CD14-positive monocyte (primary cell): ENCODE measurements at regions not wholly inside any gene's neighbourhood (a gene's known extent, or its start where the extent isn't known, plus 50 kb on each side); places are given as distances from the start of the nearest gene placed in this dataset.

Experiments used
- DNase-seq, 3 donors: peaks; one replicate each; pipeline ENCODE4 v3.0.0-alpha.2; 2011 to 2022
- H2AFZ ChIP-seq: 2 replicates; pipeline ENCODE4 v1.6.0; 2012; ENCODE audit warnings: mild to moderate bottlenecking, low read depth, low read length, inconsistent platforms; ENCODE audit not compliant: insufficient read depth, poor library complexity, severe bottlenecking
- H3K27ac ChIP-seq, 2 donors: 1 replicate in 1 of 2; 2 replicates in 1 of 2; pipeline ENCODE4 v1.5.1; 2012 to 2013; ENCODE audit warnings: low read length in 2 of 2, control low read depth in 1 of 2, inconsistent platforms in 1 of 2, low read depth in 1 of 2, mild to moderate bottlenecking in 1 of 2
- H3K27me3 ChIP-seq, 2 donors: one replicate each; pipeline versions ENCODE4 v1.6.0 to v1.6.1; 2011 to 2013; ENCODE audit warnings: low read length in 2 of 2; ENCODE audit not compliant: control insufficient read depth in 2 of 2, insufficient read depth in 2 of 2
- H3K36me3 ChIP-seq, 2 donors: replicated peaks in 1 of 2; 1 replicate in 1 of 2; 2 replicates in 1 of 2; pipeline versions ENCODE4 v1.5.1 to v1.6.1; 2012 to 2013; ENCODE audit warnings: low read length in 2 of 2, control low read depth in 1 of 2, inconsistent platforms in 1 of 2, mild to moderate bottlenecking in 1 of 2; ENCODE audit not compliant: insufficient read depth in 2 of 2, control insufficient read depth in 1 of 2
- H3K4me1 ChIP-seq, 2 donors: 1 replicate in 1 of 2; 2 replicates in 1 of 2; pipeline versions ENCODE4 v1.5.1 to v1.6.1; 2012 to 2013; ENCODE audit warnings: low read length in 2 of 2, control low read depth in 1 of 2, inconsistent platforms in 1 of 2, mild to moderate bottlenecking in 1 of 2, moderate library complexity in 1 of 2; ENCODE audit not compliant: insufficient read depth in 2 of 2, control insufficient read depth in 1 of 2
- H3K4me2 ChIP-seq: replicated peaks from 2 replicates; pipeline ENCODE3; 2012; ENCODE audit warnings: low read length, moderate library complexity, mild to moderate bottlenecking; ENCODE audit not compliant: poor library complexity, severe bottlenecking; ENCODE audit errors: extremely low read depth
- H3K4me3 ChIP-seq, 3 experiments: fragments of 200-600 bp in 1 of 3; sonication (generic) in 1 of 3; replicated peaks in 1 of 3; 1 replicate in 2 of 3; 2 replicates in 1 of 3; pipeline ENCODE4 v1.5.1; 2011 to 2013; ENCODE audit warnings: low read length in 3 of 3, mild to moderate bottlenecking in 3 of 3, control low read depth in 2 of 3, low read depth in 2 of 3, inconsistent platforms in 1 of 3, moderate library complexity in 1 of 3
- H3K79me2 ChIP-seq: 2 replicates; pipeline ENCODE4 v1.6.0; 2012; ENCODE audit warnings: mild to moderate bottlenecking, control low read depth, inconsistent platforms, low read length, moderate library complexity; ENCODE audit not compliant: insufficient read depth
- H3K9ac ChIP-seq: 2 replicates; pipeline ENCODE4 v1.6.0; 2017; ENCODE audit warnings: low read length, mild to moderate bottlenecking; ENCODE audit not compliant: insufficient read depth, poor library complexity, severe bottlenecking
- H3K9me3 ChIP-seq, 2 donors: replicated peaks in 1 of 2; 1 replicate in 1 of 2; 2 replicates in 1 of 2; pipeline versions ENCODE4 v1.5.1 to v1.6.1; 2012 to 2013; ENCODE audit warnings: low read length in 2 of 2, control low read depth in 1 of 2; ENCODE audit not compliant: control insufficient read depth in 1 of 2, insufficient read depth in 1 of 2
- H4K20me1 ChIP-seq: 2 replicates; pipeline ENCODE4 v1.6.0; 2012; ENCODE audit warnings: mild to moderate bottlenecking, low read length, control low read depth, moderate library complexity; ENCODE audit not compliant: insufficient read depth
- H3K27ac Mint-ChIP-seq, 7 donors: one replicate each; pipeline ENCODE4 v1.8.0; 2020; ENCODE audit warnings: mild to moderate bottlenecking in 7 of 7, mixed read lengths in 7 of 7, moderate library complexity in 6 of 7, inconsistent platforms in 2 of 7
- H3K27me3 Mint-ChIP-seq, 3 donors: one replicate each; pipeline ENCODE4 v1.8.0; 2021 to 2022; ENCODE audit warnings: low read depth in 3 of 3, mild to moderate bottlenecking in 3 of 3, mixed read lengths in 3 of 3, moderate library complexity in 3 of 3, inconsistent platforms in 1 of 3
- H3K36me3 Mint-ChIP-seq, 2 donors: one replicate each; pipeline ENCODE4 v1.8.0; 2020; ENCODE audit warnings: mixed read lengths in 2 of 2, inconsistent platforms in 1 of 2, mild to moderate bottlenecking in 1 of 2
- H3K4me1 Mint-ChIP-seq: one replicate; pipeline ENCODE4 v1.8.0; 2020; ENCODE audit warnings: mild to moderate bottlenecking, mixed read lengths
- H3K4me3 Mint-ChIP-seq, 2 donors: one replicate each; pipeline ENCODE4 v1.8.0; 2020; ENCODE audit warnings: mild to moderate bottlenecking in 2 of 2, mixed read lengths in 2 of 2, moderate library complexity in 1 of 2
- H3K9me3 Mint-ChIP-seq, 7 donors: one replicate each; pipeline ENCODE4 v1.8.0; 2020 to 2022; ENCODE audit warnings: mixed read lengths in 7 of 7, mild to moderate bottlenecking in 6 of 7, moderate library complexity in 6 of 7, inconsistent platforms in 2 of 7
- CTCF ChIP-seq: fragments of 200-600 bp; IDR thresholded peaks from one replicate; pipeline ENCODE4 v1.8.0; 2022; ENCODE audit warnings: antibody characterized with exemption, mild to moderate bottlenecking
- WGBS: methylation state at CpG from one replicate; pipeline ENCODE4 v1.1.5; 2013; ENCODE audit warnings: missing lambda C conversion rate; ENCODE audit not compliant: insufficient coverage; 5-methylcytosine and 5-hydroxymethylcytosine counted together
- intact Hi-C, 2 donors: fragments of 100-400 bp; cut with micrococcal nuclease; formaldehyde crosslinking; loops; one replicate each; pipeline versions ENCODE4 v1.15.0 to v1.15.1; 2023

GRCh38 chr3:35498506-35499210 lies 140.7 kb upstream of the ARPP21 start:
- DNase-seq, result no peak
- H4K20me1 ChIP-seq, result no peaks in the 10 kb centered on the region
- H3K27me3 Mint-ChIP-seq, result peaks cover 0 to 2% (median 2%) of the 10 kb centered on the region in 3 donors
- no peak overlapping the region for H3K4me3 ChIP-seq
- no peaks in the 10 kb centered on the region for H3K79me2 ChIP-seq
- no peak for TF ChIP-seq CTCF
- H3K27ac ChIP-seq, result no peak overlapping the region
- H3K4me3 Mint-ChIP-seq, result no peak overlapping the region
- no peaks in the 10 kb centered on the region for H3K4me1 Mint-ChIP-seq
- no peaks in the 10 kb centered on the region for H3K36me3 ChIP-seq
- intact Hi-C loops, result no loop called here
- H2AFZ ChIP-seq, result no peak overlapping the region
- no peak overlapping the region for H3K27ac Mint-ChIP-seq
- H3K4me1 ChIP-seq, result no peaks in the 10 kb centered on the region
- no peaks in the 10 kb centered on the region for H3K27me3 ChIP-seq
- 67% methylated on average over 1 of the region's 4 CpGs for WGBS
- H3K9me3 Mint-ChIP-seq, result peaks cover 0 to 8% (median 3%) of the 10 kb centered on the region in 7 donors
- H3K36me3 Mint-ChIP-seq, result no peaks in the 10 kb centered on the region
- H3K9me3 ChIP-seq, result no peaks in the 10 kb centered on the region
- H3K4me2 ChIP-seq, result no peak overlapping the region
- no peak overlapping the region for H3K9ac ChIP-seq

GRCh38 chr3:35500641-35501350 lies 138.5 kb upstream of the ARPP21 start:
- H3K9me3 ChIP-seq, result peaks cover 7 to 10% of the 10 kb centered on the region in 2 donors
- no peaks in the 10 kb centered on the region for H4K20me1 ChIP-seq
- no peak for TF ChIP-seq CTCF
- no peaks in the 10 kb centered on the region for H3K4me1 ChIP-seq
- no peaks in the 10 kb centered on the region for H3K27me3 ChIP-seq
- DNase-seq, result no peak
- no peak overlapping the region for H3K9ac ChIP-seq
- H3K4me3 Mint-ChIP-seq, result no peak overlapping the region
- peaks cover 0 to 10% (median 5%) of the 10 kb centered on the region in 7 donors for H3K9me3 Mint-ChIP-seq
- H3K4me1 Mint-ChIP-seq, result no peaks in the 10 kb centered on the region
- intact Hi-C loops, result no loop called here
- no peak overlapping the region for H3K4me3 ChIP-seq
- no peaks in the 10 kb centered on the region for H3K36me3 Mint-ChIP-seq
- H3K79me2 ChIP-seq, result no peaks in the 10 kb centered on the region
- H3K27ac ChIP-seq, result no peak overlapping the region
- no peak overlapping the region for H3K27ac Mint-ChIP-seq
- H3K36me3 ChIP-seq, result no peaks in the 10 kb centered on the region
- WGBS, result 82% methylated on average over 3 of the region's 3 CpGs
- H2AFZ ChIP-seq, result no peak overlapping the region
- peaks cover 0 to 2% (median 2%) of the 10 kb centered on the region in 3 donors for H3K27me3 Mint-ChIP-seq
- H3K4me2 ChIP-seq, result no peak overlapping the region
